Mesendoderm (in vitro differentiated cells): ENCODE measurements at regions not wholly inside any gene's neighbourhood (a gene's known extent, or its start where the extent isn't known, plus 50 kb on each side); places are given as distances from the start of the nearest gene placed in this dataset. TPM values are rescaled to one million over a fixed set of nuclear protein-coding genes. Genes with fewer than 3 reads are reported as not detected.

ENCODE experiments used
- DNase-seq: peaks from one replicate; pipeline ENCODE4 v3.0.0; 2013
- H2AK5ac ChIP-seq: 2 replicates; pipeline ENCODE4 v1.6.1; 2013; ENCODE audit warnings: low read length, inconsistent platforms
- H2BK120ac ChIP-seq: 2 replicates; pipeline ENCODE4 v1.6.1; 2013; ENCODE audit warnings: low read depth, mild to moderate bottlenecking, low read length, moderate library complexity, mixed read lengths
- H2BK15ac ChIP-seq: replicated peaks from 2 replicates; pipeline ENCODE4 v1.6.1; 2013; ENCODE audit warnings: low read depth, mild to moderate bottlenecking, moderate library complexity
- H2BK5ac ChIP-seq: 2 replicates; pipeline ENCODE4 v1.6.1; 2013; ENCODE audit warnings: low read length, inconsistent platforms
- H3K18ac ChIP-seq: 2 replicates; pipeline ENCODE4 v1.6.1; 2013; ENCODE audit warnings: mild to moderate bottlenecking, low read length, mixed read lengths
- H3K23ac ChIP-seq: one replicate; pipeline ENCODE4 v1.6.1; 2013; ENCODE audit warnings: low read length
- H3K27ac ChIP-seq: 2 replicates; pipeline ENCODE4 v1.5.1; 2013; ENCODE audit warnings: low read depth, mild to moderate bottlenecking, inconsistent platforms, low read length, moderate library complexity
- H3K27me3 ChIP-seq: 2 replicates; pipeline ENCODE4 v1.6.1; 2013; ENCODE audit warnings: low read length, control low read depth, mild to moderate bottlenecking, inconsistent platforms; ENCODE audit not compliant: insufficient read depth, poor library complexity
- H3K36me3 ChIP-seq: 2 replicates; pipeline ENCODE4 v1.6.1; 2013; ENCODE audit warnings: low read length, inconsistent platforms; ENCODE audit not compliant: control insufficient read depth, insufficient read depth
- H3K4ac ChIP-seq: one replicate; pipeline ENCODE4 v1.6.1; 2013; ENCODE audit warnings: low read depth, mild to moderate bottlenecking, low read length, moderate library complexity
- H3K4me1 ChIP-seq: 2 replicates; pipeline ENCODE4 v1.6.1; 2013; ENCODE audit warnings: low read depth, low read length, inconsistent platforms; ENCODE audit not compliant: control insufficient read depth
- H3K4me2 ChIP-seq: 2 replicates; pipeline ENCODE4 v1.6.1; 2013; ENCODE audit warnings: low read length
- H3K4me3 ChIP-seq: 2 replicates; pipeline ENCODE4 v1.5.1; 2013; ENCODE audit warnings: mild to moderate bottlenecking, low read length
- H3K56ac ChIP-seq: one replicate; pipeline ENCODE4 v1.6.1; 2013; ENCODE audit warnings: low read length
- H3K79me1 ChIP-seq: 2 replicates; pipeline ENCODE4 v1.6.1; 2013; ENCODE audit warnings: low read length, inconsistent platforms
- H3K79me2 ChIP-seq: 2 replicates; pipeline ENCODE4 v1.6.1; 2013; ENCODE audit warnings: mild to moderate bottlenecking, low read length; ENCODE audit not compliant: control insufficient read depth, insufficient read depth
- H3K9ac ChIP-seq: 2 replicates; pipeline ENCODE4 v1.6.1; 2013; ENCODE audit warnings: low read length, inconsistent platforms
- H4K5ac ChIP-seq: one replicate; pipeline ENCODE4 v1.6.1; 2013; ENCODE audit warnings: low read length
- H4K8ac ChIP-seq: one replicate; pipeline ENCODE4 v1.6.1; 2013; ENCODE audit warnings: low read depth, mild to moderate bottlenecking, control low read depth, low read length, moderate library complexity
- WGBS: extraction: QIAGEN DNeasy Blood & Tissue Kit; methylation state at CpG from one replicate; pipeline ENCODE4 v1.1.7; 2013; ENCODE audit warnings: low lambda C conversion rate, missing lambda C conversion rate; ENCODE audit not compliant: insufficient coverage; ENCODE audit errors: extremely low coverage; 5-methylcytosine and 5-hydroxymethylcytosine counted together
- small RNA-seq: library from polyadenylated mRNA; stranded (forward); fragments of <200 nt; extraction: miRNeasy Mini kit (QIAGEN cat#:217004); gene quantifications from one replicate; pipeline ENCODE3, GENCODE V24; 2013; ENCODE audit not compliant: insufficient read depth

- H3K36me3 ChIP-seq = no peaks in the 10 kb centered on the region
- H3K4me2 ChIP-seq = no peak overlapping the region
- no CpG with 5 or more reads among the region's 1 CpG for WGBS
- no peak overlapping the region for H4K8ac ChIP-seq
- no peak overlapping the region for H3K18ac ChIP-seq
- H4K5ac ChIP-seq = no peak overlapping the region
- no peak for DNase-seq
- no peak overlapping the region for H3K23ac ChIP-seq
- no peaks in the 10 kb centered on the region for H3K27me3 ChIP-seq
- H3K79me2 ChIP-seq = no peaks in the 10 kb centered on the region
- H3K4me3 ChIP-seq = no peak overlapping the region
- no peak overlapping the region for H3K27ac ChIP-seq
- H2AK5ac ChIP-seq = no peak overlapping the region
- no peaks in the 10 kb centered on the region for H3K79me1 ChIP-seq
- H2BK15ac ChIP-seq = no peak overlapping the region
- H3K9ac ChIP-seq = no peak overlapping the region
- no peak overlapping the region for H3K4ac ChIP-seq
- no peak overlapping the region for H2BK5ac ChIP-seq
- no peaks in the 10 kb centered on the region for H3K4me1 ChIP-seq
- H3K56ac ChIP-seq = no peak overlapping the region
- H2BK120ac ChIP-seq = no peak overlapping the region
Observed at GRCh38 chr5:98721231-98721928, 52.1 kb upstream of the RGMB start.

GRCh38 chr5:98722188-98722587 is 51.3 kb upstream of the RGMB start:
- WGBS = no CpG with 5 or more reads among the region's 2 CpGs
- H3K23ac ChIP-seq = no peak overlapping the region

GRCh38 chr5:98723061-98723460 is 50.4 kb upstream of the RGMB start:
- Histone ChIP-seq H3K27ac (no peak overlapping the region), H2BK5ac (no peak overlapping the region), H3K36me3 (no peaks in the 10 kb centered on the region), H3K4me3 (no peak overlapping the region), H3K18ac (no peak overlapping the region), H3K79me1 (no peaks in the 10 kb centered on the region), H3K4ac (no peak overlapping the region), H3K79me2 (no peaks in the 10 kb centered on the region), H2BK15ac (no peak overlapping the region), H3K4me2 (no peak overlapping the region), H4K8ac (no peak overlapping the region), H3K9ac (no peak overlapping the region), H3K56ac (no peak overlapping the region), H4K5ac (no peak overlapping the region), H2BK120ac (no peak overlapping the region), H3K27me3 (no peaks in the 10 kb centered on the region), H2AK5ac (no peak overlapping the region), H3K23ac (no peak overlapping the region), H3K4me1 (no peaks in the 10 kb centered on the region)
- WGBS = no CpG with 5 or more reads among the region's 2 CpGs
- no peak for DNase-seq

More at GRCh38 chr5:98722188-98722587, 51.3 kb upstream of the RGMB start:
- H2BK15ac ChIP-seq = no peak overlapping the region
- no peak overlapping the region for H3K18ac ChIP-seq
- no peak overlapping the region for H3K4me3 ChIP-seq
- H3K56ac ChIP-seq = no peak overlapping the region
- H3K79me1 ChIP-seq = no peaks in the 10 kb centered on the region
- no peak for DNase-seq
- no peak overlapping the region for H4K5ac ChIP-seq
- no peak overlapping the region for H4K8ac ChIP-seq
- no peak overlapping the region for H2BK120ac ChIP-seq
- H2AK5ac ChIP-seq = no peak overlapping the region
- no peak overlapping the region for H3K27ac ChIP-seq
- H3K36me3 ChIP-seq = no peaks in the 10 kb centered on the region
- H3K4me1 ChIP-seq = no peaks in the 10 kb centered on the region
- H3K4ac ChIP-seq = no peak overlapping the region
- no peak overlapping the region for H2BK5ac ChIP-seq
- H3K9ac ChIP-seq = no peak overlapping the region
- H3K79me2 ChIP-seq = no peaks in the 10 kb centered on the region
- no peak overlapping the region for H3K4me2 ChIP-seq
- no peaks in the 10 kb centered on the region for H3K27me3 ChIP-seq

Small RNA genes lying in the stretch of these regions (small RNA-seq; reads per million reads assigned to genes)
- not detected for gene AC008834.1
- gene AC074133.1 = not detected
- gene MRPS35P2 = not detected
